Head of caudate nucleus (tissue), 42 donors: ENCODE measurements at regions not wholly inside any gene's neighbourhood (a gene's known extent, or its start where the extent isn't known, plus 50 kb on each side); places are given as distances from the start of the nearest gene placed in this dataset.

Source experiments
- DNase-seq, 42 donors: peaks; one replicate each; pipeline versions ENCODE4 v3.0.0 to v3.0.0-alpha.2; 2020 to 2021; ENCODE audit warnings: mixed read lengths in 7 of 42
- intact Hi-C: fragments of 100-400 bp; cut with DNase I; formaldehyde crosslinking; loops from one replicate; pipeline ENCODE4 v1.15.0; 2022

DNA sequence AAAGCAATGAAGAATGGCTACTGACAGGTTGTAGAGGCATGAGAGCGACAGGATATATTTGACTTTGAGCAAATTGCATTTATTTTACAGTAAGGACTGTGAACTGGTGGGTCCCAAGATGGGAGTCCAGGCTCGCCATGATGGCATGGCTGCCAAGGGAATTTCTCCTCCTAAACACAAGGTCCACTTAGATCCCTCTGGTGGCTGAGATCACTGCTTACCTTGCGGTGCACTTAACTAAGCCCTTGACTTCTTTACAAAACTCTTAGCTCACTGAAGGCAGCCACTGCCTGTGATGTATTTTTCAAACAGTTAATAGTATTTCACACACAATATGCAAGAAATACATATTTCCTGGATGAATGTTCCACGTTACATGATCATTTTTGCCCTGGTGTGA, 50.3 kb upstream of the SORBS2 start:
- intact Hi-C loops = no loop called here
- no peak for DNase-seq

- DNase-seq = no peak
Measured at GRCh38 chr4:185863946-185864345, 52.0 kb upstream of the SORBS2 start.

DNA sequence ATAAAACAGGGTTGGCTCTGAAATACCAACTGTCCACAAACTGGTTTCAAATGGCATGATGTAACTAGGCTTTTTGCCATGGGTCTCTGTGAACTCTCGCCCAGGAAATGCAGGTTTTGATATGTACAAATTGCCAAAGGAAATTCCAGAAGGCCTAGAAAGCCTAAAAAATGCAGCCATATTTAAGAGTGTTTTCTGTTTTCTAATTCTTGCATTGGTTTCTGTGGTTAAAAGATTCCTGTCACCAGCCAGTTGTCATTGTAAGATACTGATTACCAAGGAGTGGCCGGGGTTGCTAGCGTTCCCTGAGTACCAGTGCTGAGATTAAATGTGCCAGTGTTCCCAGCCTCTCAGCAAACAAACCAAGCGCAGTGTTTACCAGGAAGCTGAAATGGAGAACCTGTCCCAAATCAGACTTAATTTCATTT, 53.9 kb upstream of the SORBS2 start:
- no peak for DNase-seq
- intact Hi-C loops = no loop called here

More at GRCh38 chr4:185863946-185864345, 52.0 kb upstream of the SORBS2 start:
- intact Hi-C loops = no loop called here

- intact Hi-C loops = no loop called here
- DNase-seq = no peak
Measured at GRCh38 chr4:185867770-185868169, 55.8 kb upstream of the SORBS2 start.

DNA sequence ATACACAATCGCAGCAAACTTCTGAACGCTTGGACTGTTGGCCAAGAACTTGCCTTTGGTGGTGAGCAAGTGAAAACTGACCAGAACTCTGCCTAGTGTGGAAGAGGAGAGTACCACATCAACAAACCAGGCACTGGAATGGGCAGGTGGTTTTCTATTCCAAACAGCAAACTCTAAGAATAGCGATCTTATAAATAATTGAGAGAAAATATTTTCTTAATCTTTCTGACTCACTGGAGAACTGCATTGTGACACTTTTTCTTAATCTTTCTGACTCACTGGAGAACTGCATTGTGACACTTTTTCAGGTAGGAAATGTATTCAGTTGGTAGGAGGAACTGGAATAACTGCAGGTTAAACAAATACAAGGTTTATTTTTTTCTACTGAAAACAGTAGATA, 57.0 kb upstream of the SORBS2 start:
- no peak for DNase-seq
- intact Hi-C loops = no loop called here

- intact Hi-C loops = no loop called here
- peak in 1 of 42 donors; percentile 4 for DNase-seq
Measured at GRCh38 chr4:185869427-185869826, 57.4 kb upstream of the SORBS2 start.

GRCh38 chr4:185870366-185870765, 58.4 kb upstream of the SORBS2 start:
- peak in 2 of 42 donors; percentile 48 to 53 for DNase-seq
- intact Hi-C loops = no loop called here

GRCh38 chr4:185872747-185873380, 60.9 kb upstream of the SORBS2 start:
- DNase-seq = peak in 13 of 42 donors; percentile 21 to 68 (median 40)
- intact Hi-C loops = no loop called here

DNA sequence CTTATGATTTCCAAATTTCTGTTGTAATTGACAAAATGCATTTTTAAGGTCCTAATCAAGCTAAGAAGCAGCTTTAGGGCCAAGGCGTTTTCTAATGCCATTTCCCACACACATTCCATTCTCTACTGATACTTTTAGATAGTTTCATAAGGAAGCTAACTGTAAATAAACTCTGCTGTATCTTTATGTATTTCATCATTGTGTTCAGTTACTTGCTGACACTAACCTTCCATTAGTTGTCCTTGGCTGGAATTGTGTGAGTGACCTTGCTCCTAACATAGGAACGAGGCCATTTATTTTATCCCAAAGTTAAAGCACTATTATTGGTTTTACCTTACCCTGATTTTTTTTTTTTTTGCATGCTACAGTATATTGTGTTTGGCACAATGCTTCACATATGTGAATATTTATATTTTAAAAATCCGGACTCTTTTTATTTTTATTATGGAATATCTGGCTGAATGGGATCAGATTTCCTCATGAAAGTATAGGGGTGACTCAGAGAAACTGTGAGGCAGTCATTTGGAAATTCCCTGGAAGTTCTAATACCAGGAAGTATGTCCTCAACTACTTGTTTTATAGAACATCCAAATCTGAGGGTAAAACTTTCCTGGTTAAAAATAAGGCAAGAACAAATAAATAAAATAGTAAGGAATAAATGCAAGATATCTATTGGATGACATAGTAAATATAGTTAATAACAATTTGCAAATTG, 62.7 kb upstream of the SORBS2 start:
- intact Hi-C loops = no loop called here

GRCh38 chr4:185875316-185875907, 63.4 kb upstream of the SORBS2 start:
- no peak for DNase-seq
- intact Hi-C loops = no loop called here

More for the DNA sequence above, 62.7 kb upstream of the SORBS2 start:
- no peak for DNase-seq

DNA sequence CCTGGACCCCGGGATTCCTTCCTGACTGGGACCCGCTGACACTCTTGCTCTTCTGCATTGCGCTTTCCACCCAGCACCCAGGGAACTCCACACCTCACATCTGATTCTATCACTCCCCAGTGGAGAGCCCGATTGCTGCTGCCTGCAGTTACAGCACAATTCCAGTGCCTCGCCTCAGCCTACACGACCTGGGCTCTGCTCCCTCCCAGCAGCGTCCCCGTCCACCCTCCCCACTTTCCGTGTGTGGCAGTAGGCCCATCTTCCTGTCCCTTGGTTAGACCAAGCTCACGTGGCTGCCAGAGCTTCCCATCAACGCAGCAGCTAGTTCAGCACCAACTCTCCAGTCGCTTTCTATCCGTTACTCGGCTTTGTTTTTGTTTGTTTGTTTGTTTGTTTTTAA, 66.6 kb upstream of the SORBS2 start:
- no peak for DNase-seq
- intact Hi-C loops = no loop called here

DNA sequence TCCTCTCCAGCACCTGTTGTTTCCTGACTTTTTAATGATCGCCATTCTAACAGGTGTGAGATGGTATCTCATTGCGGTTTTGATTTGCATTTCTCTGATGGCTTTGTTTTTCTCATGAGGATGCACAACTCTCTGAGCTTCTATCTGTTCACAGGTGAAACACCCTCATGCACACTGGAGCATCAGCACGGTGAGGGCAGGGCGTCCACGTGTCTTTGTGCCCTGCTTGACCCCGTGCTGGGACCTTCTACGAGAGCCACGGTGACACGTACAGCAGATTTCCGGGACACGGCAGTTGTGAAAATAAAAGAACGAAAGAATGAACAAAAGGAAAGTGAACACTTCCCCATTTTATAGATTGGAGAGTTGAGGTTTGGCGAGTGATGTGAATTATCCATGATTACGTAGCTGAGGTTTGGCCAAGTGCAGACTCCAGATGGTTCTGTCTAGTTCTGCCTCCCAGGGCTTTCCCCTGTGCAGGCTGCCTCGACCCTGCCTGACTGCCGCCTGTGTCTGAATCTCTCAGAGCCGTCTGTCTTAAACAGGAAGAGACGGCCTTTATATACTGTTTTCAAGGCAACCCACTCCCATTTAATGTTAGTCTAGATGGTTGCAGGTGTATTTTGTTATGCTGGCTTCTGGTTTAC, 67.8 kb upstream of the SORBS2 start:
- intact Hi-C loops = no loop called here

GRCh38 chr4:185880571-185880970, 68.6 kb upstream of the SORBS2 start:
- intact Hi-C loops = no loop called here
- no peak for DNase-seq

More for the DNA sequence above, 67.8 kb upstream of the SORBS2 start:
- DNase-seq = no peak

GRCh38 chr4:185881430-185881829, 69.4 kb upstream of the SORBS2 start:
- intact Hi-C loops = no loop called here
- no peak for DNase-seq

DNA sequence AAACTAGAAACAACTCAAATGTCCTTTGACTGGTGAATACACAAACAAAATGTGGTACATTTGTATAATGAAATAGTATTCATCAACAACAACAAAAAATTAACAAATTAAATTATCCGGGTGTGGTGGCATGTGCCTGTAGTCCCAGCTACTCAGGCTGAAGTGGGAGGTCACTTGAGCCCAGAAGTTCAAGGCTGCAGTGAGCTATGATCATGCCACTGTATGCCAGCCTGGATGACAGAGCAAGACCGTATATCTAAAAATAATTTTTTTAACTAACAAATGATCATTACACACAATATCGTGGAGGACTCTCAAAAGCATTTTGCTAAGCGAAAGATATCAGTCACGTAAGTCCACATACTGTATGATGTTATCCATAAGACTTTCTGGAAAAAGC, 71.6 kb upstream of the SORBS2 start:
- intact Hi-C loops = no loop called here
- no peak for DNase-seq

- no peak for DNase-seq
- intact Hi-C loops = no loop called here
Measured at GRCh38 chr4:185885075-185885474, 73.1 kb upstream of the SORBS2 start.

- intact Hi-C loops = no loop called here
Measured at GRCh38 chr4:185885604-185886003, 73.6 kb upstream of the SORBS2 start.

GRCh38 chr4:185886832-185887524, 75.0 kb upstream of the SORBS2 start:
- intact Hi-C loops = no loop called here
- DNase-seq = no peak

More at GRCh38 chr4:185885604-185886003, 73.6 kb upstream of the SORBS2 start:
- peak in 20 of 42 donors; percentile 26 to 66 (median 40) for DNase-seq

GRCh38 chr4:185888676-185889075, 76.7 kb upstream of the SORBS2 start:
- no peak for DNase-seq

More at GRCh38 chr4:185888676-185889075, 76.7 kb upstream of the SORBS2 start:
- intact Hi-C loops = no loop called here
